SK-N-MC (cell line): ENCODE measurements at regions not wholly inside any gene's neighbourhood (a gene's known extent, or its start where the extent isn't known, plus 50 kb on each side); places are given as distances from the start of the nearest gene placed in this dataset.
"Not testable (repeated sequence)": the region's sequence is repeated elsewhere in the genome, so short reads cannot be mapped to it uniquely, and the experiment has no call there.

Experiments used
- DNase-seq: peaks from one replicate; pipeline ENCODE4 v3.0.0-alpha.2; 2011; ENCODE audit warnings: low read depth, low spot score
- H3K27ac ChIP-seq: fragments of 200-600 bp; sonication (generic); 2 replicates; pipeline ENCODE4 v1.5.1; 2016; ENCODE audit warnings: mixed run types
- H3K36me3 ChIP-seq: fragments of 200-600 bp; sonication (generic); 2 replicates; pipeline ENCODE4 v1.6.1; 2017; ENCODE audit warnings: antibody characterized with exemption, low read length, mixed read lengths; ENCODE audit not compliant: insufficient read depth
- H3K4me3 ChIP-seq: fragments of 200-600 bp; sonication (generic); 2 replicates; pipeline ENCODE4 v1.5.1; 2016
- H3K9ac ChIP-seq: fragments of 200-600 bp; sonication (generic); 2 replicates; pipeline ENCODE4 v1.8.0; 2017; ENCODE audit warnings: mixed run types, mixed read lengths; ENCODE audit not compliant: insufficient read length
- H3K9me3 ChIP-seq: fragments of 200-600 bp; sonication (generic); 2 replicates; pipeline ENCODE4 v1.6.1; 2017; ENCODE audit warnings: low read depth, mild to moderate bottlenecking, antibody characterized with exemption, low read length, moderate library complexity, mixed read lengths
- EZH2 ChIP-seq: fragments of 200-600 bp; sonication (generic); IDR thresholded peaks from one replicate; pipeline ENCODE4 v1.6.1; 2017; ENCODE audit warnings: antibody characterized with exemption
- FOXP2 ChIP-seq: optimal IDR thresholded peaks from 2 replicates; pipeline ENCODE3; 2011; ENCODE audit warnings: mild to moderate bottlenecking, moderate library complexity; ENCODE audit not compliant: insufficient read depth; ENCODE audit errors: extremely low read length, control extremely low read depth
- POLR2AphosphoS5 ChIP-seq: IDR thresholded peaks from 2 replicates; pipeline ENCODE4 v1.6.1; 2012; ENCODE audit warnings: mild to moderate bottlenecking, low read depth, low read length, borderline replicate concordance

DNA sequence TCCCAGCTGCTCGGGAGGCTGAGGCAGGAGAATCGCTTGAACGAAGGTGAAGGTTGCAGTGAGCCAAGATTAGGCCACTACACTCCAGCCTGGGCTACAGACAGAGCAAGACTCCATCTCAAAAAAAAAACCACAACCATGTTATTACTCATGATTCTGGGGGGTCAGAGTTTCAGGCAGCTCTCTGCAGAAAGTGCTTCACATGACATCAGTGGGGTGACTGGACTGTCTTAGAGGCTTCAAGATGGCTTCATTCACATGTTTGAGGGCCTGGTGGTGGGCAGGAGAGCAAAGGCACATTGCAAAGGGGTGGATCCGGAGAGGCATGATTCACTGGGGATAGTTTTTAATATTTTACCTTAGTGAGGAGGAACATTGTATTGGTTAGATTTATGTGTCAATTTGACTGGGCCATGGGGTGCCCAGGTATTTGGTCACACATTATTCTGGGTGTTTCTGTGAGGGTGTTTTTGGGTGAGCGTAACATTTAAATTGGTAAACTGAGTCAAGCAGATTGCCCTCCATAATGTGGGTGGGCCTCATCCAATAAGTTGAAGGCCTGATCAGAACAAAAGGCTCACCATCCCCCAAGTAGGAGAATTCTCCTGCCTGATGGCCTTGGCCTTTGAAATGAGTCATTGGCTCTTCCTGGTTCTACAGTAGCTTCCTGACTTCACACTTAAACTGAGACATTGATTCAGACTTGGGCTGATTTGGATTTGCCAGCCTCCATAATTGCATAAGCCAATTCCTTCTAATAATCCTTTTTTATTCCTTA is 109.8 kb downstream of the GOSR1 start:
- Histone ChIP-seq H3K9me3 (no peaks in the 10 kb centered on the region), H3K4me3 (no peak overlapping the region), H3K9ac (no peak overlapping the region), H3K27ac (no peak overlapping the region), H3K36me3 (no peaks in the 10 kb centered on the region)
- no peak for DNase-seq
- TF ChIP-seq EZH2 (no peak), POLR2AphosphoS5 (no peak), FOXP2 (no peak)

DNA sequence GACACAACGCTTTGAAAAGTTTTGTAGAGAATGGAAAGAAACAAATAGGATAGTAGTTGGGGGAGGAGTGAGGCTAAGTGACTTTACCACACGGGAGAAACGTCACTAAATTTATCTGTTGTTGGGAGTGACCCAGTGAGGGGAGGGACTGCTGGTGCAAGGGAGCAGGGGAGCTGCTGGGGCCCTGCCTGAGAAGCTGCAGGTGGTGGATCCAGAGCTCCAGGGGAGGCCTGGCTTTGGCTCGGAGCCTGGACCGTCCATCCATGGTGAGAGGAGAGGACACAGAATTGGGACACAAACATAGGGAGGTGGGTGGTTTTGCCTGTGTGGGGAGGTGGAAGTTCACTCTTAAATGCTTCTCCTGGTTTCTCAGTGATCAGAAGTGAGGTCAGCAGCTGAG is 107.6 kb downstream of the GOSR1 start:
- Histone ChIP-seq H3K9ac (no peak overlapping the region), H3K27ac (no peak overlapping the region)
- TF ChIP-seq POLR2AphosphoS5 (no peak), FOXP2 (no peak), EZH2 (no peak)

DNA sequence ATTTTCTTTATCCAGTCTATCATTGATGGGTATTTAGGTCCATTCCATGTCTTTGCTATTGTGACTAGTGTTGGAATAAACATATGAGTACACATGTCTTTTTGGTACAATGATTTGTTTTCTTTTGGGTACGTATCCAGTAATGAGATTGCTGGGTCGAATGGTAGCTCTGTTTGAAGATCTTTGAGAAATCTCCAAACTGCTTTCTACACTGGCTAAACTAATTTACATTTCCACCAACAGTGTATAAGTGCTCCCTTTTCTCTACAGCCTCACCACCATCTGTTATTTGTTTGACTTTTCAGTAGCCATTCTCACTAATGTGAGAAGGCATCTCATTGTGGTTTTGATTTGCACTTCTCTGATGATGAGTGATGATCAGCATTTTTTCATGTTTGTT is 103.7 kb downstream of the GOSR1 start:
- Histone ChIP-seq H3K9ac (no peak overlapping the region), H3K9me3 (no peaks in the 10 kb centered on the region), H3K36me3 (no peaks in the 10 kb centered on the region), H3K4me3 (no peak overlapping the region), H3K27ac (no peak overlapping the region)
- TF ChIP-seq EZH2 (no peak), FOXP2 (no peak), POLR2AphosphoS5 (no peak)
- no peak for DNase-seq

More for the DNA sequence above, 107.6 kb downstream of the GOSR1 start:
- no peak overlapping the region for H3K4me3 ChIP-seq
- H3K36me3 ChIP-seq, result no peaks in the 10 kb centered on the region
- H3K9me3 ChIP-seq, result no peaks in the 10 kb centered on the region
- no peak for DNase-seq

DNA sequence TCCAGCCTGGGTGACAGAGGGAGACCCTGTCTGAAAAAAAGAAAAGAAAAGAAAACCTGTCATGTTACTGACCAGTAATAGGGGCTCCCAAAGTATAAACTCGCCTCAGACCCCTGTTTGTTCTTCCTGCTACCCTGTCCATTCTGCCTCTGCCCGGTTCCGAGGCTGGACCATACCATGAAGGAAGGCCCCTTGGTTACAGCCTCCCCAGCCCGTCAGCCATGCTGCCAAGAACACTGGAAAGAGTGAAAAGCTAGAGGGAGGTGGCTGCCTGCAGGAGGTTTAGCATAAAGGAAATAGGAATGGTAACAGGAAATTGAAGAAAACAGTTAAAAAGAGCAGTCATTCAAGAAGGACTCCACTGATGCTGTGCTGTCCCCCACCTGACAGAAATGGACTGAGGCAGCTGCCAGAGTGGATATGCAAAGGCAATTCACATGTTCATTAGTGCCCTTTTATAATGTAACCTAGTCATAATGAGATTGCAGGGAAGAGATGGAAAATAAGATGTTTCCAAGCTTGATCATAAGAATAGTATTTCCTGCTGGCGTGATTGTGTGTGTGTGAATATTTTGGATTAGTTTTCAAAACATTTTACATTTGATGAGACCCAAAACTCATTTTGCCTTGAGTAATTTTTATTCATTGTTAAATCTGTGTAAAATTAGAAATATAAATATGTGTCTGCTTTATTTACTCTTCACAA is 102.6 kb downstream of the GOSR1 start:
- TF ChIP-seq FOXP2, result no peak
- no peak for TF ChIP-seq POLR2AphosphoS5
- TF ChIP-seq EZH2, result no peak
- no peaks in the 10 kb centered on the region for H3K9me3 ChIP-seq
- DNase-seq, result no peak
- no peak overlapping the region for H3K27ac ChIP-seq
- H3K9ac ChIP-seq, result no peak overlapping the region
- no peak overlapping the region for H3K4me3 ChIP-seq
- H3K36me3 ChIP-seq, result no peaks in the 10 kb centered on the region

DNA sequence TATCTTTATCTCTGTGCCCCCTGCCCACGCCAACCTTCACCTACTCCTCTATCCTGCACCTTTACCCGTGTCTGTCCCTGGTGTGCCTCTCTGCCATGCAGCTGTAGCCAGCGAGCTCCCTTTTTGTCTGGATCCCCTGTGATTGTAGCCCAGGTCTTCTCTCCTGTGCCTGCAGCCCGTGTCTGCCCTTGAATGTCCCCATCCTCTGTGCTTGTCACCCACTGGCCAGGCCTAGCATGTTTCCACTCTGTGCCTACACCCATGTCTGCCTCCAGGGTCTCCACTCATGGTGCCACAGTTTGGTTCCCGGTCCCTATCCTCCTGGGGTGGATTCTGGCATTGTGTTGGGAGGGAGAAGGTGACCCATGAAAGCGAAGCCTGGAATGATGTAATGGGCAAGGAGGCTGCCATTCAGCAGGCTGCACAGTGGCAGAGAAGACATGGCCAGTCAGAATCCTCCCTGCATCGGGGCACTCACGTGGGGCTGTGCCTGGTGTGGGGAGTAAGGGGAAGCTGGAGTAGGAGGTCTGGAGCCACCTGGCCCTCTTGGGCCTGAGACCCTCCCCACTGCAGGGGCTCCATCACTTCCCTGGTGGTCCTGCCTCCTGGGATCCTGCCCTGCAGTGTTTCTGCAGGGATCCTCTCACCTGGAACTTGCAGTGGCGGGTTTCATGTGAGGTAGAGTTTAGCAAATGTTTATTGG is 101.0 kb downstream of the GOSR1 start:
- not testable (repeated sequence) for DNase-seq, H3K36me3 ChIP-seq, H3K4me3 ChIP-seq, H3K9me3 ChIP-seq, H3K9ac ChIP-seq, H3K27ac ChIP-seq
